ENCODE measurements at regions not wholly inside any gene's neighbourhood (a gene's known extent, or its start where the extent isn't known, plus 50 kb on each side); places are given as distances from the start of the nearest gene placed in this dataset.

DNA sequence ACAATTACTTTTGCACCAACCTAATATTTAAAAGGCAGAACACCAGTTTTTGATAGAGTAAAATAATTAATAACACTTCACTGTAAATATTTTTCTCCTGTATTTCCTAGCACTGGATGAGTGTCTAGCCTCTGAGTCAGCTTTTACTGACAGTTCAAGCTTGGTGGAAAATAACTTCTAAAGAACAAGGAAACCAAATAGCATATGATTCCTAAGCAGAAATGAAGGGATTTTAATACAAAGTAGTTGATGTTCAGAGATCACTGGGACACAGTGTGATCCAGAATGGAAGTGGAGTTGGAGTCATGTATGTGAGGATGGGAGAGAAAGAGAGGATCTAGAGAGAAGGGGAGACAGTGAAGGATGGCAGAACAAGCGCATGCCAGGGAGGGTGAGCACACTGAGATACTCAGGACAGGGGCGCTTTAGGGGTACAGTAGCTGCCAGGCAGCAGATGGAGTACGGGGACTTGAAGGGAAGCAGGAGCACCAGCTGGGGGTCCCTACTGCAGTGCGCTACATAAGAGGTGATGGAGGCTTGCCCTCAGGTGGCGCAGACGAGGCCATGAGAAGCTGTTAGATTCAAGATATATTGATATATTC is 117.9 kb upstream of the KLF6 start:
- TF ChIP-seq POLR2A (IDR thresholded peaks at IDR 0.05): no peak
- TF ChIP-seq, protein P1, sequence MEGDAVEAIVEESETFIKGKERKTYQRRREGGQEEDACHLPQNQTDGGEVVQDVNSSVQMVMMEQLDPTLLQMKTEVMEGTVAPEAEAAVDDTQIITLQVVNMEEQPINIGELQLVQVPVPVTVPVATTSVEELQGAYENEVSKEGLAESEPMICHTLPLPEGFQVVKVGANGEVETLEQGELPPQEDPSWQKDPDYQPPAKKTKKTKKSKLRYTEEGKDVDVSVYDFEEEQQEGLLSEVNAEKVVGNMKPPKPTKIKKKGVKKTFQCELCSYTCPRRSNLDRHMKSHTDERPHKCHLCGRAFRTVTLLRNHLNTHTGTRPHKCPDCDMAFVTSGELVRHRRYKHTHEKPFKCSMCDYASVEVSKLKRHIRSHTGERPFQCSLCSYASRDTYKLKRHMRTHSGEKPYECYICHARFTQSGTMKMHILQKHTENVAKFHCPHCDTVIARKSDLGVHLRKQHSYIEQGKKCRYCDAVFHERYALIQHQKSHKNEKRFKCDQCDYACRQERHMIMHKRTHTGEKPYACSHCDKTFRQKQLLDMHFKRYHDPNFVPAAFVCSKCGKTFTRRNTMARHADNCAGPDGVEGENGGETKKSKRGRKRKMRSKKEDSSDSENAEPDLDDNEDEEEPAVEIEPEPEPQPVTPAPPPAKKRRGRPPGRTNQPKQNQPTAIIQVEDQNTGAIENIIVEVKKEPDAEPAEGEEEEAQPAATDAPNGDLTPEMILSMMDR (IDR thresholded peaks at IDR 0.05): no peak

Data from thyroid gland (tissue), 4 donors.